ENCODE measurements at regions not wholly inside any gene's neighbourhood (a gene's known extent, or its start where the extent isn't known, plus 50 kb on each side); places are given as distances from the start of the nearest gene placed in this dataset.

GRCh38 chr10:4131407-4132215 is 346.6 kb upstream of the KLF6 start:
- H3K4me1 Mint-ChIP-seq (ENCODE audit: insufficient read depth, unreplicated experiment) = no peaks in the 10 kb centered on the region
- no peaks in the 10 kb centered on the region for H3K36me3 Mint-ChIP-seq (ENCODE audit: insufficient read depth, unreplicated experiment)
- H3K9me3 Mint-ChIP-seq (ENCODE audit: unreplicated experiment) = no peaks in the 10 kb centered on the region
- no peak overlapping the region for H3K4me3 Mint-ChIP-seq (ENCODE audit: unreplicated experiment)
- intact Hi-C loops (cut with micrococcal nuclease) = no loop called here
- no peak for TF ChIP-seq CTCF (IDR thresholded peaks at IDR 0.05; ENCODE audit: unreplicated experiment)
- H3K27me3 Mint-ChIP-seq (ENCODE audit: insufficient read depth, unreplicated experiment) = no peaks in the 10 kb centered on the region
- POLR2A ChIA-PET = interaction anchor here (0.6 to 1.8 kb wide), 7 partner anchors 12 to 353 kb away, joined by 3 to 10 read pairs (median 3); partner anchors contain the start of gene KLF6
- no peak overlapping the region for H3K27ac Mint-ChIP-seq (ENCODE audit: low read depth, unreplicated experiment)
- CTCF ChIA-PET = no interaction called here
- BruUV-seq (replicated peaks) = no TSS peak
- DNase-seq (ENCODE audit: unreplicated experiment) = peak; percentile 73

DNA sequence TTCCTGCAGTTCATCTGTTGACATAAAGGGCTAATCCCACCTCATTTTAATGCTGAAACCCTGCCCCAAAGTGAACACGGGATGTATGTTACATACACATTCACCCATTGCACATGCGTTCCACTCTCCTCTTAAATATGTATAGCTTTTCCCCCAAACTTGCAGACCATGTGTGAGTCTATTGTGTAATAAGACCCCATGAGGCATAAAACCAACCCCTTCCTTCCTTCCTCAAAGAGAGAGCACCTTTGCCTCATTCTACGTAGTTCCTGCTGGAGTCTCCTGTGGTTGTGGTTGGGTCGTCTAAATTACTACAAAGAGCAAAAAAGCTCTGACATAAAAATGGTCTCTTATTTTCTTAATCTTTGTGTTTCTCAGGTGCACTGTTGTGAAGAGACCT is 345.7 kb upstream of the KLF6 start:
- DNase-seq (ENCODE audit: unreplicated experiment) = no peak
- Mint-ChIP-seq H3K36me3 (ENCODE audit: insufficient read depth, unreplicated experiment) (no peaks in the 10 kb centered on the region), H3K4me1 (ENCODE audit: insufficient read depth, unreplicated experiment) (no peaks in the 10 kb centered on the region), H3K4me3 (ENCODE audit: unreplicated experiment) (no peak overlapping the region), H3K9me3 (ENCODE audit: unreplicated experiment) (no peaks in the 10 kb centered on the region), H3K27ac (ENCODE audit: low read depth, unreplicated experiment) (no peak overlapping the region), H3K27me3 (ENCODE audit: insufficient read depth, unreplicated experiment) (no peaks in the 10 kb centered on the region)
- BruUV-seq (replicated peaks) = no TSS peak
- ChIA-PET POLR2A (interaction anchor here (1.8 kb wide), 1 partner anchor 347 kb away, joined by 10 read pairs; no protein-coding TSS in a partner anchor), CTCF (no interaction called here)
- no peak for TF ChIP-seq CTCF (IDR thresholded peaks at IDR 0.05; ENCODE audit: unreplicated experiment)
- intact Hi-C loops (cut with micrococcal nuclease) = no loop called here

DNA sequence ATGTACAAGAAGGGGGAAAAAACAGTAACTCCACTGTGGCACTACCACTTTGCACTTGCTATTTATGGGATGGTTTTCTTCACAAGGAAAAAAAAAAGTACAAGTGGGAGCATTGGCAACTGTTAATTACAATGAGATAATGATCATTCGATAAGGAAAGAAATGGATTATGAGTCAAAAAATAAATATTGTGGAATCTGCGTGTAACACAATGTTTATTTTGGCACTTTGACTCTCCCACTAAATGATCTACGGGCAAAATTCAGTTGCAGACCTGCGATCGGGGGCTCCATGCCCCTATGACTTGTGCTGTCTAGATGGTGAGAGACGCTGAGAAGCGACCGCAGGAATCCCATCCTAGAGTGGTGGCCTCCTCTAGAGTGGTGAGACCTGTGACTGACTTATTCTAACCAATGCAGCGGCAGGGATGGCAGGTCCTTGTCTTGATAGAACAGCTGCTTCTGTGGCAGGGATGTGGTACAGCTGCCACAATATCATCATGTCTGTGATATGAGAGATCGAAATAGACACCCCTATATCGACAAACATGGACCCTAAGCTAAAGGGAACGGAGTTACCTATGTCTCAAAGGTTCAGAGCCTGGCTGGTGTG is 345.0 kb upstream of the KLF6 start:
- Mint-ChIP-seq H3K9me3 (ENCODE audit: unreplicated experiment) (no peaks in the 10 kb centered on the region), H3K4me3 (ENCODE audit: unreplicated experiment) (no peak overlapping the region), H3K4me1 (ENCODE audit: insufficient read depth, unreplicated experiment) (no peaks in the 10 kb centered on the region), H3K27ac (ENCODE audit: low read depth, unreplicated experiment) (no peak overlapping the region), H3K36me3 (ENCODE audit: insufficient read depth, unreplicated experiment) (peaks cover 4% of the 10 kb centered on the region), H3K27me3 (ENCODE audit: insufficient read depth, unreplicated experiment) (no peaks in the 10 kb centered on the region)
- intact Hi-C loops (cut with micrococcal nuclease) = loop anchor here (5.0 kb wide), 1 partner anchor 402 kb away; no protein-coding TSS in a partner anchor
- TF ChIP-seq CTCF (IDR thresholded peaks at IDR 0.05; ENCODE audit: unreplicated experiment) = no peak
- ChIA-PET POLR2A (interaction anchor here (1.8 kb wide), 1 partner anchor 347 kb away, joined by 10 read pairs; no protein-coding TSS in a partner anchor), CTCF (interaction anchor here (0.6 kb wide), 1 partner anchor 177 kb away, joined by 7 read pairs; no protein-coding TSS in a partner anchor)
- no TSS peak for BruUV-seq (replicated peaks)
- no peak for DNase-seq (ENCODE audit: unreplicated experiment)
